Head of caudate nucleus (tissue), 42 donors: ENCODE measurements at regions not wholly inside any gene's neighbourhood (a gene's known extent, or its start where the extent isn't known, plus 50 kb on each side); places are given as distances from the start of the nearest gene placed in this dataset.
"Not testable (repeated sequence)": the region's sequence is repeated elsewhere in the genome, so short reads cannot be mapped to it uniquely, and the experiment has no call there.

ENCODE experiments used
- DNase-seq, 42 donors: peaks; one replicate each; pipeline versions ENCODE4 v3.0.0 to v3.0.0-alpha.2; 2020 to 2021; ENCODE audit warnings: mixed read lengths in 7 of 42
- intact Hi-C: fragments of 100-400 bp; cut with DNase I; formaldehyde crosslinking; loops from one replicate; pipeline ENCODE4 v1.15.0; 2022

- no peak for DNase-seq
- intact Hi-C loops: no loop called here
Measured at GRCh38 chr4:66451741-66452140, 781.5 kb upstream of the EPHA5 start.

DNA sequence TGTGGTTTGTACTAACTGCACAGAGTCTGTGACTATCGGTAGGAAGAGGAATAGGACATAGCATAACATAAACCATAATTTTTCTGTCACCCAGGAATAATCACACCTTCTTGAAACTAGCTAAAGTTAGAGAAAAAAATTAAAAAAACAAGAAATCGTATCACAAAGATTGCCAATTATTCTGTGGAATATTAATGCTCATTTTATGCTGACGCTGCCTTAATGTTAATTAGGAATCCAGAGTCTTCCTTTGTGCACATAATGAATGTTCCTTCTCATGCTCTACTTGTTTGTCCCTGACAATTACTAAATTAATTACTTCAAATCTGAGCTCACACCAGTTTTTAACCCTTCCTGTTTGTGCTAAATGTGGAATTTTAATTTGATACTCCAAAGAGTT lies 772.7 kb upstream of the EPHA5 start:
- intact Hi-C loops: no loop called here

DNA sequence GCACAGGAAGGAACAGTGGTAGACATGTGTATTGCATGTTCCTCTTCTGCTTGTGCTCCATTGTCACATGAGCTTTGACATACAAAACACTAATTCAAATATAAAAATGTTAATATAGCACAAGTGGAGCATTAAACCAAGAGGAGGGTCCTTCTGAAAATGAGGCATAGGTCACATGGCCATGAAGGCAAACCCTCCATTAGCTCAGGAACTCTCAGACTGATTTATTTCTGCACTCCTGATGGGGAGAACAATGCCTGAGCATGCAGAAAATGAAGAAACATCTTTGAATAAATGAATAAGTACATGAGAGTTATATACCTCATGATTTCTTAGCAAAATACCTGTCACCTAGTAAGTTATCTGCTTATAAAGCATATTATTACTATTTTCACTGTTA lies 769.2 kb upstream of the EPHA5 start:
- intact Hi-C loops: no loop called here
- no peak for DNase-seq

More for the DNA sequence above, 772.7 kb upstream of the EPHA5 start:
- DNase-seq: no peak

- intact Hi-C loops: no loop called here
- DNase-seq: no peak
Measured at GRCh38 chr4:66433706-66434105, 763.4 kb upstream of the EPHA5 start.

DNA sequence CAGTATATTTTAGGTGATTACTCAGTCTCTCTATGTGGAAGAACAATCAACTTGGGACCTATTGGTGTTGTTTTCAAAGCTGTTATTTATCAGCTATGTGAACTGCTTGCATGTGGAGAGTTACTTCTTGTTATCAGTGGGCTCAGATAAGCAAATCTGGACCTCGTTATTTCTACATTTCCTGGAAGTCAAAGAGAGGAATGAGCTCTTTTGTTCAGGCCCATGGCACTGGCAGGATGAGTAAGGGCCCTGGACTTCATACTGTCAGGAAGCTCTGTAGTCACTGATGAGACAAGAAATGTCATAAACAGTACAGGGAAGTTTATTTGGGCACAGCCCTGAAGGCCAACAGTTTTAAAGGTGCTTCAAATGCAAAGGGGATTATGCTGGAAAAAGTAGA lies 760.6 kb upstream of the EPHA5 start:
- intact Hi-C loops: no loop called here
- DNase-seq: no peak

DNA sequence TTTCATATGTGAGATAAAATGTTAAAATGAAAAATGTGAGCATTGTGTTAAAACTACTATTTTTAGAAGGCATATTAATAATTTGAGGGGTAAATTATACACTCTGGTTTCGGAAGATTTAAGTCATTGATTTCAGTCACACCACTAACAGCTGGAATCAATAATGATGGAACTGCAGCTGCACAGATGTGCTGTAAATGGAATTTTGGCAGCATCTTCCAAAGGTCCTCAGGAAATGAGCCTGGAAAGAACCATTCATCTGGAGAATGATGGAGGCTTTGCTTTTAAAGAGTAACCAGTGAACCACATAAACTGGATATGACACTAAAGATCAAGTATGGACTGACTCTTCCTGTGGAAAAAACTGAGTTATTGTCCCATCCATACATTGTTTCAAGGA lies 759.0 kb upstream of the EPHA5 start:
- intact Hi-C loops: no loop called here
- DNase-seq: no peak

GRCh38 chr4:66416425-66416824 lies 746.1 kb upstream of the EPHA5 start:
- intact Hi-C loops: no loop called here
- DNase-seq: no peak

- DNase-seq: no peak
- intact Hi-C loops: no loop called here
Measured at GRCh38 chr4:66404141-66404540, 733.9 kb upstream of the EPHA5 start.

DNA sequence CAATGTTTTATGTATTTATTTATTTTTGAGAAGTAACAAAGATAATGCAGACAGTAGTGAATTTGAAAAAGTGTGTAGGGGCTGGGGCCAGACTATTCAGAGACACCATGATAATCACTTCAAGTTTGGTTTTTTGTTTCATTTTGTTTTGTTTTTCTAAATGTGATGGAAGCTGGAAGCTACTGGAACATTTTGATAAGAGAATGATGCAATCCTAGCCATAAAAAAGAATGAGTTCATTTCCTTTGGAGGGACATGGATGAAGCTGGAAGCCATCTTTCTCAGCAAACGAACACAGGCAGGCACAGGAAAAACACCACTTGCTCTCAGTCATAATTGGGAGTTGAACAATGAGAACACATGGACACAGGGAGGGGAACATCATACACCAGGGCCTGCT lies 706.6 kb upstream of the EPHA5 start:
- intact Hi-C loops: no loop called here
- no peak for DNase-seq

DNA sequence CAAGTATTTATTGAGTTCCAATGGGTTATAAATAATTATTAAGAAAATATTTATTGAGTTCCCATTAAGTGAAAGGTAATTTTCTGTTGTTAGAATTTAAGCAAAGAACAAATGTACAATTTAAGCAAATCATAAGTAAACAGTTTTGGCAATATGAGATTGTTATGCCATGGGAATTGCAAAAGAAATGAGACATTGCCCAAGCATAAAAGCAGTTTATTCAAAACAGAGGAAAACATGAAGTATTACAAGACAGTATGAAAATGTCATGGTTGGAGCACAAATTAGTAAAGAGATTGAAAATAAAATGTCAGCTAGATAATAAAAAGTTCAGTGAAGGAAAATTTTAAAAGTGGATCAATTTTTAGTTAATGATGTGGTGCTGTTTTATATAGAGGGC lies 706.1 kb upstream of the EPHA5 start:
- no peak for DNase-seq
- intact Hi-C loops: no loop called here

DNA sequence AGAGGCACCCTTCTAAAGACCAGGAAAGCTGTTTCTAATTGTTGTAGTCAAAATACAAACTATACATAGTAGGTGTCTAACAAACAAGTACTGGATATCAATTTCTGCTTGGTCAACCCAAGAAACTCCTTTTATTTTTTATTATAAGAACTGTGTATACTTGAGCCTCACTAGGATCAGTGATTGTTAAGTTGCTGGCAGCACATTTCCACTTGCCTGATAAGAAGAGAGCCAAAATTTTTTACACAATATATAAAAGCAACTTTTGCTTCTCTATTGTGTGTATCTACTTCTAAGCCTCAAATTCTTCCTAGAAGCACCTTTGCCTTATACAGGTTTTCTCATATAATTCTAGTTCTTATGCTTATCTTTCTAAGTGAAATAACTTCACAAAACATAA lies 703.0 kb upstream of the EPHA5 start:
- intact Hi-C loops: no loop called here
- no peak for DNase-seq

DNA sequence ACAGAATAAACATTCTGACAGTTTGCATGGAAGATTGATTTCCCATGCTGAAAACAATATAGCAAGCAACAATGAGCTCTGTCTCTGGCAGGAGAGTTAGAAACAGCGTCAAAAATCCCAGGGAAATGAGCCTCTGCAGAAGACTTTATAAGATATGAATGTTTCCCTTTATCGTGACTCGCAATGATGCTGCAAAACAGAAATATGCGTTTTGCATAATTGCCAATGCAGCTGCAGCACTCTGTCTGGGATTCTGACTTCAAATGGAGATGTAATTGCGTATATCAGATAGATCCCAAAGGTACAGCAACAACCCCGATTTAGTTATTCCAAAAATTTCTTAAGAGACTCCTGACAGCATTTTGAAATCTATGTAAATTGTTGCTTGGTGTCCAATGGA lies 702.4 kb upstream of the EPHA5 start:
- intact Hi-C loops: no loop called here
- DNase-seq: no peak

GRCh38 chr4:66367043-66367660 lies 696.9 kb upstream of the EPHA5 start:
- DNase-seq: no peak
- intact Hi-C loops: no loop called here

DNA sequence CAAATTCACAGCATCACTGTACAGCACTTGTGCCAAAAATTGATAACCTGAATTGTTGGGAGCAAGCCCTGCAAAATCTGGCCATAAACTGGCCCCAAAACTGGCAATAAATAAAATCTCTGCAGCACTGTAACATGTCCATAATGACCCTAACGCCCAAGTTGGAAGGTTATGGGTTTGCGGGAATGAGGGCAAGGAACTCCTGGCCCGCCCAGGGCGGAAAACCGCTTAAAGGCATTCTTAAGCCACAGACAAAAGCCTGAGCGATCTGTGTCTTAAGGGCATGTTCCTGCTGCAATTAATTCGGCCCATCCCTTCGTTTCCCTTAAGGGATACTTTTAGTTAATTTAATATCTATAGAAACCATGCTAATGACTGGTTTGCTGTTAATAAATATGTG lies 690.1 kb upstream of the EPHA5 start:
- intact Hi-C loops, DNase-seq: not testable (repeated sequence)

- intact Hi-C loops: no loop called here
- DNase-seq: no peak
Measured at GRCh38 chr4:66357316-66357715, 687.0 kb upstream of the EPHA5 start.

DNA sequence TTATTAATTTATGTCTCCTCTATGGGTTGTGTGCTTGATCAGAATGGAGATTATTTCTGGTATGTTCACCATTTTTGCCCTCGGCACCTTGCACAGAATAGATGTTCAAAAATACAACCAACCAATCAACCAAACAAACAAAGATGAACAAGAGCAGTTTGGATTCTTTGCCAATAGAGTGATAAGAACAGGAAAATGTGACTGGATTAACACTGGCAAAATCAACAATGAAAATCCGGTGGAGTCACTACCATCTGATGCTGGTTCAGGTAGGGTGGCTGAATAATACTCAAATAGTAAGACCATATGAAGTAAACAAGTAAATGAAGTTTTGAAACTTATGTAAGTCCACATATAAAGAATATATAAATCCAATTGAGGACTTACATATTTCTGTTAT lies 685.0 kb upstream of the EPHA5 start:
- intact Hi-C loops: no loop called here
- DNase-seq: no peak

GRCh38 chr4:66351761-66352160 lies 681.5 kb upstream of the EPHA5 start:
- DNase-seq: no peak
- intact Hi-C loops: no loop called here

DNA sequence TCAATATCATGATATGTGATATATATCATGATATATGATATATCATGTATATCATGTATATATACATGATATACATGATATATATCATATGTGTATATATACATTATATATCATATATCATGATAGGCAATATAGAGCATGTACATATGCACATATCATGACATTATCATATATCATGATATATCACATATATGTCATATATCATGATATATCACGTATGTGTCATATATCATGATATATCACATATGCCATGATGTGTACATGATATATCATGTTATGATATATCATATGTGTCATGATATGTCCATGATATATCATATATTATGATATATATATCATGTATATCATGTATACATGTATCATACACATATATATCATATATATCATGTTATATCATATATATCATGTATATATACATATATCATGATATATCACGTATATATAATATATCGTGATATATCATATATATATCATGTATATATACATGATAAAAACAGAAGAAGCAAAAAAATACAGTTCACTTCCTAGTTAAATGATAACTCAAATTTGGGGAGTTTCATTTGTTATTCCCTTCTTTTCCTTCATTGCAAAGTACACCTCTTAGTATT lies 670.1 kb upstream of the EPHA5 start:
- intact Hi-C loops: no loop called here
- no peak for DNase-seq

GRCh38 chr4:66339007-66339406 lies 668.7 kb upstream of the EPHA5 start:
- DNase-seq: no peak
- intact Hi-C loops: no loop called here

- no peak for DNase-seq
- intact Hi-C loops: no loop called here
Measured at GRCh38 chr4:66331761-66332160, 661.5 kb upstream of the EPHA5 start.

DNA sequence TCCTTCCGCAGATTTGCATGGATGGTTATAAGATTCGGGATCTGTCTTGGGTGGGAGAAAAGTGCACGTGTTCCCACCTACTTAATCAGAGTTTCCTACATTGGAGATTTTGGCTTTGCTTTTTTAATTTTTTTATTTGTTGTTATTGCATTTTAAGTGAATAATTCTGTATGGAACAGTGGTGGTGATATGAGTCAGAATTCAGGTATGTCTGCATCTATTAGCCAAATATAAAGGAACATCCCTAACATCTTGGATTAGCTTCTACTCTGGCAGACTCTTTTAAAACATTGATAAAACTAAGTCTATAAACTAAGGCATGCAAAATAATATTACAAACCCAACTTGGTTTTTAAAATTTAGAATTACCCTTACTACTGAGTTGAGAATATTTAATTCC lies 659.8 kb upstream of the EPHA5 start:
- intact Hi-C loops: no loop called here
- DNase-seq: no peak
